Left ventricle myocardium inferior (tissue), 1 donor: ENCODE measurements at regions not wholly inside any gene's neighbourhood (a gene's known extent, or its start where the extent isn't known, plus 50 kb on each side); places are given as distances from the start of the nearest gene placed in this dataset.

Experiments used
- DNase-seq: peaks from one replicate; pipeline ENCODE4 v3.0.0-alpha.2; 2020
- H3K27ac ChIP-seq: fragments of 200-600 bp; replicated peaks from 2 replicates; pipeline ENCODE4 v1.8.0; 2021
- H3K27me3 ChIP-seq: fragments of 200-600 bp; 2 replicates; pipeline ENCODE4 v1.8.0; 2021; ENCODE audit warnings: low read depth
- H3K36me3 ChIP-seq: fragments of 200-600 bp; 2 replicates; pipeline ENCODE4 v1.8.0; 2021
- H3K4me1 ChIP-seq: fragments of 200-600 bp; 2 replicates; pipeline ENCODE4 v1.8.0; 2021
- H3K4me3 ChIP-seq: fragments of 200-600 bp; 2 replicates; pipeline ENCODE4 v1.8.0; 2021; ENCODE audit warnings: mild to moderate bottlenecking, moderate library complexity
- H3K9me3 ChIP-seq: fragments of 200-600 bp; replicated peaks from 2 replicates; pipeline ENCODE4 v1.8.0; 2021
- CTCF ChIP-seq: fragments of 200-600 bp; IDR thresholded peaks from 2 replicates; pipeline ENCODE4 v1.8.0; 2021; ENCODE audit warnings: antibody characterized with exemption, mild to moderate bottlenecking, borderline replicate concordance
- intact Hi-C: fragments of 100-400 bp; cut with micrococcal nuclease; formaldehyde crosslinking; loops from one replicate; pipeline ENCODE4 v1.11.0; 2022
- donor health status: DM: no; HTN: yes; CAD: no; lungs with severe emphysema.

GRCh38 chr12:46559311-46559710, 186.7 kb upstream of the SLC38A2 start:
- H3K27me3 ChIP-seq = no peaks in the 10 kb centered on the region
- H3K27ac ChIP-seq = no peak overlapping the region
- H3K4me1 ChIP-seq = peaks cover 33% of the 10 kb centered on the region
- intact Hi-C loops = loop anchor here (10.0 kb wide), 1 partner anchor 175 kb away; no protein-coding TSS in a partner anchor
- H3K36me3 ChIP-seq = no peaks in the 10 kb centered on the region
- no peak overlapping the region for H3K4me3 ChIP-seq
- TF ChIP-seq CTCF = no peak
- peaks cover 6% of the 10 kb centered on the region for H3K9me3 ChIP-seq
- DNase-seq = no peak

GRCh38 chr12:46558677-46559076, 186.1 kb upstream of the SLC38A2 start:
- peaks cover 37% of the 10 kb centered on the region for H3K4me1 ChIP-seq
- no peaks in the 10 kb centered on the region for H3K36me3 ChIP-seq
- H3K27ac ChIP-seq = peak overlapping the region; percentile 81
- no peaks in the 10 kb centered on the region for H3K27me3 ChIP-seq
- no peak overlapping the region for H3K4me3 ChIP-seq
- TF ChIP-seq CTCF = no peak
- no peaks in the 10 kb centered on the region for H3K9me3 ChIP-seq
- intact Hi-C loops = loop anchor here (10.0 kb wide), 1 partner anchor 174 kb away; no protein-coding TSS in a partner anchor
- no peak for DNase-seq

- TF ChIP-seq CTCF = no peak
- intact Hi-C loops = loop anchor here (10.0 kb wide), 1 partner anchor 173 kb away; no protein-coding TSS in a partner anchor
- H3K4me1 ChIP-seq = peaks cover 41% of the 10 kb centered on the region
- H3K27ac ChIP-seq = peak overlapping the region; percentile 81
- no peak for DNase-seq
- H3K4me3 ChIP-seq = no peak overlapping the region
- H3K27me3 ChIP-seq = no peaks in the 10 kb centered on the region
- no peaks in the 10 kb centered on the region for H3K9me3 ChIP-seq
- no peaks in the 10 kb centered on the region for H3K36me3 ChIP-seq
Observed at GRCh38 chr12:46557539-46558373, 185.2 kb upstream of the SLC38A2 start.

GRCh38 chr12:46556819-46557524, 184.4 kb upstream of the SLC38A2 start:
- TF ChIP-seq CTCF = no peak
- H3K36me3 ChIP-seq = no peaks in the 10 kb centered on the region
- peak overlapping the region; percentile 81 for H3K27ac ChIP-seq
- no peak overlapping the region for H3K4me3 ChIP-seq
- no peaks in the 10 kb centered on the region for H3K27me3 ChIP-seq
- intact Hi-C loops = loop anchor here (10.0 kb wide), 1 partner anchor 172 kb away; no protein-coding TSS in a partner anchor
- no peaks in the 10 kb centered on the region for H3K9me3 ChIP-seq
- no peak for DNase-seq
- peaks cover 38% of the 10 kb centered on the region for H3K4me1 ChIP-seq

- Histone ChIP-seq H3K27me3 (no peaks in the 10 kb centered on the region), H3K36me3 (no peaks in the 10 kb centered on the region), H3K27ac (peak overlapping the region; percentile 81), H3K4me3 (peak overlapping the region; percentile 10), H3K4me1 (peaks cover 38% of the 10 kb centered on the region), H3K9me3 (no peaks in the 10 kb centered on the region)
- intact Hi-C loops = loop anchor here (10.0 kb wide), 1 partner anchor 171 kb away; no protein-coding TSS in a partner anchor
- no peak for DNase-seq
- TF ChIP-seq CTCF = no peak
Observed at GRCh38 chr12:46556105-46556559, 183.6 kb upstream of the SLC38A2 start.
